ENCODE measurements at regions not wholly inside any gene's neighbourhood (a gene's known extent, or its start where the extent isn't known, plus 50 kb on each side); places are given as distances from the start of the nearest gene placed in this dataset.

DNA sequence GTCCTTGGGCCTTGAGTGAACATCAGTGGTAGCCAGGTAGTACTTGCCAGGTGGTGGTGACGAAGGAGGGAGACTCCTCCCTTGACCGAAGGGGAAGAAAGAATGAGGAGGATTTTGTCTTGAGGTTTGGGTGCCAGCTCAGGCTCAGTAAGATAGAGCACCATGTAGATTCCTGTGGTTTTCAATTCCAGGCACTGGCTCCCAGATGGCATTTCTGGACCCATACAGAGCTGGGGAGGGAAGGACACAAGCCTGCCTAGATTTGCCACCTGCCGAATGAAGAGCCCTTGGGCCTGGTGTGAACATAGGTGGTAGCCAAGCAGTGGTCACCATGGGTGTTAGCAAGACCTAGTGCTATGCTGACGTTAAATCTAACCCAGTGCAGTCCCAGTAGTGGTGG, 108.8 kb upstream of the UBE2E3 start:
- TF ChIP-seq, protein P1, sequence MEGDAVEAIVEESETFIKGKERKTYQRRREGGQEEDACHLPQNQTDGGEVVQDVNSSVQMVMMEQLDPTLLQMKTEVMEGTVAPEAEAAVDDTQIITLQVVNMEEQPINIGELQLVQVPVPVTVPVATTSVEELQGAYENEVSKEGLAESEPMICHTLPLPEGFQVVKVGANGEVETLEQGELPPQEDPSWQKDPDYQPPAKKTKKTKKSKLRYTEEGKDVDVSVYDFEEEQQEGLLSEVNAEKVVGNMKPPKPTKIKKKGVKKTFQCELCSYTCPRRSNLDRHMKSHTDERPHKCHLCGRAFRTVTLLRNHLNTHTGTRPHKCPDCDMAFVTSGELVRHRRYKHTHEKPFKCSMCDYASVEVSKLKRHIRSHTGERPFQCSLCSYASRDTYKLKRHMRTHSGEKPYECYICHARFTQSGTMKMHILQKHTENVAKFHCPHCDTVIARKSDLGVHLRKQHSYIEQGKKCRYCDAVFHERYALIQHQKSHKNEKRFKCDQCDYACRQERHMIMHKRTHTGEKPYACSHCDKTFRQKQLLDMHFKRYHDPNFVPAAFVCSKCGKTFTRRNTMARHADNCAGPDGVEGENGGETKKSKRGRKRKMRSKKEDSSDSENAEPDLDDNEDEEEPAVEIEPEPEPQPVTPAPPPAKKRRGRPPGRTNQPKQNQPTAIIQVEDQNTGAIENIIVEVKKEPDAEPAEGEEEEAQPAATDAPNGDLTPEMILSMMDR (IDR thresholded peaks at IDR 0.05; ENCODE audit: low read length), result no peak
- no peak for TF ChIP-seq EZH2 (optimal IDR thresholded peaks at IDR 0.05; ENCODE audit: low read depth, low read length)
